OCI-LY7 (cell line): ENCODE measurements at regions not wholly inside any gene's neighbourhood (a gene's known extent, or its start where the extent isn't known, plus 50 kb on each side); places are given as distances from the start of the nearest gene placed in this dataset.
A peak's percentile ranks its signal among the peaks of the same experiment; 100 is the strongest.

Experiments
- BruUV-seq: library from RNA; stranded (reverse); fragments of 400-500 nt; replicated peaks from 2 replicates; lab custom pipeline; 2021; lab: Mats Ljungman, UMichigan
- CTCF ChIA-PET: fragments of 300-600 bp; sonication (Branson Sonifier 250); formaldehyde crosslinking; loops from one replicate; lab custom pipeline; 2022; ENCODE audit warnings: antibody characterized with exemption; ENCODE audit not compliant: unreplicated experiment; lab: Charles Lee
- POLR2A ChIA-PET: fragments of 300-600 bp; sonication (Branson Sonifier 250); formaldehyde crosslinking; loops from one replicate; lab custom pipeline; 2022; ENCODE audit warnings: antibody characterized with exemption; lab: Charles Lee
- DNase-seq: peaks from one replicate; pipeline ENCODE4 v3.0.0-alpha.2; 2015; ENCODE audit warnings: low spot score
- H2AFZ ChIP-seq: fragments of 200-600 bp; sonication (generic), shearing (Covaris generic); 2 replicates; pipeline ENCODE4 v1.6.1; 2014; ENCODE audit warnings: mild to moderate bottlenecking, antibody characterized with exemption, low read length, moderate library complexity
- H3K27ac ChIP-seq: fragments of 200-600 bp; sonication (generic); 2 replicates; pipeline ENCODE4 v1.5.1; 2014; ENCODE audit warnings: mixed run types, low read depth, mild to moderate bottlenecking, moderate library complexity, low read length, inconsistent platforms; ENCODE audit not compliant: poor library complexity, severe bottlenecking
- H3K36me3 ChIP-seq: fragments of 200-600 bp; sonication (generic); 2 replicates; pipeline ENCODE4 v1.6.1; 2014; ENCODE audit warnings: mild to moderate bottlenecking, antibody characterized with exemption, low read length, moderate library complexity, mixed read lengths; ENCODE audit not compliant: insufficient read depth
- H3K4me1 ChIP-seq: fragments of 200-600 bp; sonication (generic); 2 replicates; pipeline ENCODE4 v1.5.1; 2014; ENCODE audit warnings: mild to moderate bottlenecking, low read length; ENCODE audit not compliant: insufficient read depth, poor library complexity, severe bottlenecking
- H3K4me2 ChIP-seq: fragments of 200-600 bp; sonication (generic); 2 replicates; pipeline ENCODE4 v1.6.1; 2014; ENCODE audit warnings: mild to moderate bottlenecking, low read length
- H3K4me3 ChIP-seq: fragments of 200-600 bp; sonication (generic); 2 replicates; pipeline ENCODE4 v1.5.1; 2014; ENCODE audit warnings: mild to moderate bottlenecking, low read depth, low read length; ENCODE audit not compliant: poor library complexity, severe bottlenecking
- H3K79me2 ChIP-seq: fragments of 200-600 bp; sonication (generic); 2 replicates; pipeline ENCODE4 v1.6.1; 2016; ENCODE audit warnings: low read depth, mild to moderate bottlenecking, low read length, moderate library complexity, mixed read lengths; ENCODE audit not compliant: insufficient read depth
- H3K9me2 ChIP-seq: fragments of 200-600 bp; sonication (generic); 2 replicates; pipeline ENCODE4 v1.6.1; 2016; ENCODE audit warnings: mild to moderate bottlenecking, low read length, mixed read lengths; ENCODE audit not compliant: insufficient read depth
- H3K9me3 ChIP-seq: fragments of 200-600 bp; sonication (generic); 2 replicates; pipeline ENCODE4 v1.6.1; 2014; ENCODE audit warnings: mild to moderate bottlenecking, mixed run types, low read length, mixed read lengths
- H4K20me1 ChIP-seq: fragments of 200-600 bp; sonication (generic); 2 replicates; pipeline ENCODE4 v1.6.1; 2014; ENCODE audit warnings: mild to moderate bottlenecking, antibody characterized with exemption, low read length, moderate library complexity, mixed read lengths; ENCODE audit not compliant: insufficient read depth
- EZH2phosphoT487 ChIP-seq: fragments of 200-600 bp; sonication (generic); IDR thresholded peaks from 2 replicates; pipeline ENCODE4 v1.6.1; 2018; ENCODE audit warnings: low read depth, borderline replicate concordance, mild to moderate bottlenecking, mixed run types, antibody characterized with exemption, low read length, moderate library complexity, mixed read lengths
- intact Hi-C: fragments of 100-400 bp; cut with micrococcal nuclease; formaldehyde crosslinking; loops from one replicate; pipeline ENCODE4 v1.10.0; 2022; ENCODE audit not compliant: unreplicated experiment
- TF ChIP-seq, protein P1 (sequence below): fragments of 200-600 bp; sonication (generic); conservative IDR thresholded peaks from 2 replicates; pipeline ENCODE4 v1.5.1; 2014; ENCODE audit warnings: mild to moderate bottlenecking, antibody characterized with exemption, low read length, moderate library complexity, mixed read lengths

DNA sequence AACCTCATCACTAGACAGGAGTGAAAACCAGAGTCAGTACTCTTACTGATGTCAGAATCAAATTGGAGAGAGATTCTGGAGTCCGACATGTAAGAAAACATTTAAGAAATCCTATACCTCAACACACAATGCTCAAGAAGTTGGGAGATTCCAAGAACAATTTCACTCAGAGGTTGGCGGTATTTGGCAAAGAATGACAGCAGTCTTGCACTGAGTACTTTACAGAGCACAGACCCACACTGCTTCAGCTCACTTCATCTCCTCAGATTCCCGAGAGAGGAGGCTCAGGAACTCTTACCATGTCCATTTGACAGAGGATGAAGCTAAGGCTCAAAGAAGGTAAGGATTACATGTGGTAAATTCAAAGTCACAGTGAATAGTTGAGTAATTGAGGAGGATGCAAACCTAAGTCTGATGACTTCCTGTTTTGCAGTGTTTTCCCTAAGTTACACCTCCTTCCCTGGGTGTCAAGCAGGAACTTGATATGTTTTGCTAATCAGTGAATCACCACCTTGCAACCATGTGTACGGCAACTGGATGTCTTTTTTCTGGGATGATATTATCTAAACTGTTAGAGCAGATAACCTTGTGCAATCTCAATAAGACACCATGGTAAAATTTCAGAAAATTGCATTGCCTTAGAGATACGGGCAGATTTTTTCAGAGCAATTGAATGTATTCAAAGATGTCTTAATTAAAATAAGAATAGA lies 61.3 kb upstream of the MME start:
- Histone ChIP-seq H4K20me1 (no peaks in the 10 kb centered on the region), H3K4me1 (peaks cover 16% of the 10 kb centered on the region), H3K27ac (no peak overlapping the region), H3K4me3 (no peak overlapping the region), H3K4me2 (no peak overlapping the region), H3K9me2 (no peaks in the 10 kb centered on the region), H2AFZ (peak overlapping the region; percentile 78), H3K79me2 (no peaks in the 10 kb centered on the region), H3K9me3 (no peaks in the 10 kb centered on the region), H3K36me3 (no peaks in the 10 kb centered on the region)
- peak; percentile 19 for DNase-seq
- no TSS peak for BruUV-seq
- TF ChIP-seq EZH2phosphoT487, result no peak
- TF ChIP-seq, protein P1, sequence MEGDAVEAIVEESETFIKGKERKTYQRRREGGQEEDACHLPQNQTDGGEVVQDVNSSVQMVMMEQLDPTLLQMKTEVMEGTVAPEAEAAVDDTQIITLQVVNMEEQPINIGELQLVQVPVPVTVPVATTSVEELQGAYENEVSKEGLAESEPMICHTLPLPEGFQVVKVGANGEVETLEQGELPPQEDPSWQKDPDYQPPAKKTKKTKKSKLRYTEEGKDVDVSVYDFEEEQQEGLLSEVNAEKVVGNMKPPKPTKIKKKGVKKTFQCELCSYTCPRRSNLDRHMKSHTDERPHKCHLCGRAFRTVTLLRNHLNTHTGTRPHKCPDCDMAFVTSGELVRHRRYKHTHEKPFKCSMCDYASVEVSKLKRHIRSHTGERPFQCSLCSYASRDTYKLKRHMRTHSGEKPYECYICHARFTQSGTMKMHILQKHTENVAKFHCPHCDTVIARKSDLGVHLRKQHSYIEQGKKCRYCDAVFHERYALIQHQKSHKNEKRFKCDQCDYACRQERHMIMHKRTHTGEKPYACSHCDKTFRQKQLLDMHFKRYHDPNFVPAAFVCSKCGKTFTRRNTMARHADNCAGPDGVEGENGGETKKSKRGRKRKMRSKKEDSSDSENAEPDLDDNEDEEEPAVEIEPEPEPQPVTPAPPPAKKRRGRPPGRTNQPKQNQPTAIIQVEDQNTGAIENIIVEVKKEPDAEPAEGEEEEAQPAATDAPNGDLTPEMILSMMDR, result no peak
- ChIA-PET POLR2A (interaction anchor here (0.6 kb wide), 1 partner anchor 23 kb away, joined by 3 read pairs; no protein-coding TSS in a partner anchor), CTCF (no interaction called here)
- intact Hi-C loops, result no loop called here

DNA sequence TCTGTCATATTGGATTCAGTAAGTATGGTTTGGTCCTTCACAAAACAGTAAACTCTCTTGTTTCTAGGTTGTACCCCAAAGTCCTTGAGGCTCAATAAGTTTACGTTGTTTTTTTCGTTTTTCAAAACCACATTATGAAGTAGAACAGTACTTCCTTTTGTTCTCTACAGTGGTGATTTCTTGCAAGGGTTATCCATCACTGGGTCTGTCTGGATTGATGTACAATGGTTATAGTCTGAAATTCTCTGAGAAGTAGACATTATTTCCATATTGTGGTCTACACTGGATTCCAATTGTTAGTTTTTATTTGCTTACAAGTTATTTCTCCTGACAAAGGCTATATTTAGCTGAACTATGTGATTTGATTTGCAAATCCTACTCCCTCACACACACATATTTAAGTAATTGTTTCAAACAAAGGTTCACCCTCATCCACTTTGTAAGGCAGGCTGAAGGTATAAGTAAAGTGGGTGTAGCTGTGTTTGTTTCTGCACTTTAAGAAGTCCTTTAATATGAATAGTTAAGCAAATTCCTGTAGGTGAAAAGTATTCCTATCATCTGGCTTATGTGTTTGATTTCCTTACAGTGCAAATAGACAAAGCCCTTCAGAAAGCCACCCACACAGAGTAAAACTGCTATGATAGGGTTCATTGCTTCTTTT lies 64.2 kb upstream of the MME start:
- Histone ChIP-seq H3K4me1 (peaks cover 16% of the 10 kb centered on the region), H2AFZ (peak overlapping the region; percentile 27), H4K20me1 (no peaks in the 10 kb centered on the region), H3K9me2 (no peaks in the 10 kb centered on the region), H3K4me2 (no peak overlapping the region), H3K4me3 (no peak overlapping the region), H3K79me2 (no peaks in the 10 kb centered on the region), H3K36me3 (no peaks in the 10 kb centered on the region), H3K27ac (no peak overlapping the region), H3K9me3 (no peaks in the 10 kb centered on the region)
- ChIA-PET CTCF (no interaction called here), POLR2A (interaction anchor here (1.0 to 1.5 kb wide), 2 partner anchors 49 to 77 kb away, joined by 3 read pairs; no protein-coding TSS in a partner anchor)
- no TSS peak for BruUV-seq
- no peak for DNase-seq
- TF ChIP-seq, protein P1, result no peak
- no peak for TF ChIP-seq EZH2phosphoT487
- intact Hi-C loops, result no loop called here

DNA sequence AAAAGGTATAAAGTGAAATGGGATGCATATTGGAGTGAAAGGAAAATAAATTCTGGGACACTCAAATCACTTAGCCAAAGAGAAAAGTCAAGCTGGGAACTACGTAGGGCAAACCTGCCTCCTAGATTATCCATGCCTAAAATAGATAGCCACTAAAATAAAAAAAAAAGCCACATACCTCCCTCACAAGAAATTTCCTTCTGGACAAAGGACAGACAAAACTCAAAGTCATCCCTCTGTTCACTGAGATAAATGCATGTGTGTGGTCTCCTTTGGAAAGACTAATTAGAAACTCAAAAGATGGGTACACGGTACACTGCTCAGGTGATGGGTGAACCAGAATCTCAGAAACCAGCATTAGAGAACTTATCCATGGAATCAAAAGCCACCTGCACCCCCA lies 65.2 kb upstream of the MME start:
- intact Hi-C loops, result no loop called here
- Histone ChIP-seq H3K4me1 (peaks cover 16% of the 10 kb centered on the region), H2AFZ (no peak overlapping the region), H4K20me1 (no peaks in the 10 kb centered on the region), H3K4me2 (no peak overlapping the region), H3K9me3 (no peaks in the 10 kb centered on the region), H3K79me2 (no peaks in the 10 kb centered on the region), H3K27ac (no peak overlapping the region), H3K9me2 (no peaks in the 10 kb centered on the region), H3K36me3 (no peaks in the 10 kb centered on the region), H3K4me3 (no peak overlapping the region)
- DNase-seq, result no peak
- ChIA-PET POLR2A (interaction anchor here (1.5 kb wide), 1 partner anchor 77 kb away, joined by 3 read pairs; no protein-coding TSS in a partner anchor), CTCF (no interaction called here)
- TF ChIP-seq EZH2phosphoT487, result no peak
- TF ChIP-seq, protein P1, result no peak
- no TSS peak for BruUV-seq
